Tongue (tissue), 1 donor: ENCODE measurements at regions not wholly inside any gene's neighbourhood (a gene's known extent, or its start where the extent isn't known, plus 50 kb on each side); places are given as distances from the start of the nearest gene placed in this dataset.
A peak's percentile ranks its signal among the peaks of the same experiment; 100 is the strongest.

Experiments
- DNase-seq: peaks from one replicate; pipeline ENCODE4 v3.0.0-alpha.2; 2015

GRCh38 chr7:52897288-52897687 lies 138.1 kb upstream of the POM121L12 start:
- no peak for DNase-seq

GRCh38 chr7:52877240-52877639 lies 158.2 kb upstream of the POM121L12 start:
- no peak for DNase-seq

DNA sequence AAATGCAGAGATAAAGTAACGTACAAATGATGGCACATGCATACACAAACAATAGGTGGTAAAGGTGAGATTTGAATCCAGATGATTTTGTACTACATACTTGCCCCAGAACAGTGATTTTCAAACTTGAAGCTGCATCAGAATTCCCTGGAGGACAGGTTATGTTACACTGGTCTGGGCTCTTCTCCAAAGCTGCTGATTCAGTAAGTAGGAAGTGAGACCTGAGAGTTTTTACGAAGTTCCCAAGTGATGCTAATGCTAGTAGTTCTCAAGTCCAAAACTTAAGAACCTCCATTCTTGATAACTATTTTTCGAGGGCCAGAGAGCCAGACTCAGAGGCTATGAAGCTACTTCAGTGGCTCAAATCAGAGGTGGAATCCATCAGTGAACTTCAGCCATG lies 159.0 kb upstream of the POM121L12 start:
- DNase-seq = no peak

- DNase-seq = no peak
These were observed 171.8 kb upstream of the POM121L12 start for GRCh38 chr7:52863652-52864051.

DNA sequence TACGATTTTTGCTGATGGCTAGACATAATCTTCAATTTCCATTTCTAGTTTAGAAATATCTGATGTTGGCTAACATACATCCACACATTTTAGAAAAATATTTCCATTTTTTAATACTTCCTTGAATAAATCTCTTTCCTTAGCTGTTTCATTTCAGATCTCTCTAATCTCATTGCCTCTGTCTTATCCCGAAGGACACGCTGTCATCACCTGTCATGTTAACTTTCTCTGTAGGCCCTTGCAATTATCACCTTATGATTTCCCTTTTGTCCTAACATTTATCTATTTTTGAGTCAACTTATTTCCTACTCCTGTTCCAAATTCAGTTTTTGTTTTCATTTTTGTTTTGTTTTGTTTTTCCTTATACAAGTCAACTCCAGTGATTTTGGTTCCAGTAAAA lies 173.1 kb upstream of the POM121L12 start:
- DNase-seq = no peak

- no peak for DNase-seq
These were observed 178.1 kb upstream of the POM121L12 start for GRCh38 chr7:52857367-52857766.

- no peak for DNase-seq
These were observed 180.8 kb upstream of the POM121L12 start for GRCh38 chr7:52854681-52855080.

- DNase-seq = no peak
These were observed 183.9 kb upstream of the POM121L12 start for GRCh38 chr7:52851547-52851946.

- DNase-seq = no peak
These were observed 192.0 kb upstream of the POM121L12 start for GRCh38 chr7:52843436-52843835.

- DNase-seq = peak; percentile 37
These were observed 193.1 kb upstream of the POM121L12 start for GRCh38 chr7:52842202-52842900.

- DNase-seq = peak; percentile 6
These were observed 196.4 kb upstream of the POM121L12 start for GRCh38 chr7:52838981-52839411.

DNA sequence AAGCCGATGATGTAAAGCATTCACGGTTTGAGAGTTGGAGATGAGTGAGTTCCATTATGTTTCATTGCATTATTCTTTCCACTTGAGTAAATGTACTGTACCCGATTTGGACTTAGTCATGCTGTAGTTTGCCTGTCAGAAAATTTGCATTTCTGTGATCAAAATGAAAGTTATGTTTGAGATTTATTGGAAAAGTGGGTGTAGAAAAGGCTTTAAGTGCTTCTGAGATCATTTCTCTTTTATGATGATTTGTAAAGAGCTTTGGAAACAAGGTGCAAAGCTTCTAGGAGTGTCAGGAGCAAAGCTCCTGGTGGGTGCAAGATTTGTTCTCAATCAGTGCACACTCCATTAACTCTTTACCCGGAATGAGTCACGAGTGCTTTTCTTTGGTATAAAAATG lies 204.1 kb upstream of the POM121L12 start:
- DNase-seq = peak; percentile 19

GRCh38 chr7:52830801-52831200 lies 204.6 kb upstream of the POM121L12 start:
- no peak for DNase-seq

GRCh38 chr7:52826515-52827265 lies 208.7 kb upstream of the POM121L12 start:
- no peak for DNase-seq

DNA sequence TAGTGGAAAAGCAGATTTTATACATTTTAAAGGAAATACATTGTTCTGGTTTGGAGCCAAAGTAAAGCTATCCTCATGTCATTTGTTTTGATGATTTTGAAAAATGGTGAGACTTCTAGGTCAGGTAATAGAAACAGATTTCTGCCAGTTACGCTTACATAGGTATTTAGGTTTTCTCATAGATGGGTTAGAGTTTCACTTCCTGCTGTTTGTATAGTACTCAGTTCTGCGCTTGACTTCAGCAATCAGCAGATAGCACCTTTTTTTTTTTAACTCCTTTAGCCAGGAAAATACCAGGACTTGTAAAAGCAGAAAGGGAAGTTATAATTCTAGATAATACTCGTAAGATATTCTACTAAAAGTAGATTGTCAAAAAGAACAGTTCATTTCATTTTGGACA lies 209.8 kb upstream of the POM121L12 start:
- DNase-seq = no peak

- no peak for DNase-seq
These were observed 223.9 kb upstream of the POM121L12 start for GRCh38 chr7:52811537-52811936.

GRCh38 chr7:52799817-52800216 lies 235.6 kb upstream of the POM121L12 start:
- DNase-seq = no peak

DNA sequence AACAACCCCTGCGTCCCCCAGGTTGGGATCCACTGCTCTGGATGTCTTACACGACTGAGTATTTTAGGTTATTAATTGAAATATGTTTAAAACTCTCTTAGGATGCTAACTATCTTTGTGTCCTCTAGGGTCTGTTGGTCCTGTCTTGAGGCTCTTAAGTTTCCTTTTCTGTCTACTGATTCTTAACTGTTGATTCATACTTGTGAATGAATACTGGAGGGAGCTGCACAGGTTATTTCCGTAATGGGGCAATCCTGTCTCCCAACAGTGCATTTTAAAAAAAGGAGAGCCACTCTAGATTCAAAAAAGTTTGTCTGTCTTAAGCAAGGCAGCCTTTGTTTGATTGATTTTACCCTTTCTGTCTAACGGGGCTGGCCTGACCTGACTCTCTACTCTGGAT lies 237.6 kb upstream of the POM121L12 start:
- no peak for DNase-seq

DNA sequence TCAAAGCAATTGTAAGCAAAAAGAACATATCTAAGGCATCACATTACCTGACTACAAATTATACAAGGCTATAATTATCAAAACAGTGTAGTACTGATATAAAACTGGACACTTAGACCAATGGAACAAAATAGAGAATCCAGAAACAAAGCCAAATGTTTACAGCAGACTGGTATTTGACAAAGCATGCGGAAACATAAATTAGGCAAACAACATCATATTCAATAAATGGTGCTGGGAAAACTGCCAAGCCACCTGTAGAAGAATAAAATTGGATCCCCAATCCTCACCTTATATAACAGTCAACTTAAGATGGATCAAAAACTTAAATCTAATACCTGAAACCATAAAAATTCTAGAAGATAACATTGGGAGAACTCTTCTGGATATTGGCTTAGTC lies 240.8 kb upstream of the POM121L12 start:
- no peak for DNase-seq

DNA sequence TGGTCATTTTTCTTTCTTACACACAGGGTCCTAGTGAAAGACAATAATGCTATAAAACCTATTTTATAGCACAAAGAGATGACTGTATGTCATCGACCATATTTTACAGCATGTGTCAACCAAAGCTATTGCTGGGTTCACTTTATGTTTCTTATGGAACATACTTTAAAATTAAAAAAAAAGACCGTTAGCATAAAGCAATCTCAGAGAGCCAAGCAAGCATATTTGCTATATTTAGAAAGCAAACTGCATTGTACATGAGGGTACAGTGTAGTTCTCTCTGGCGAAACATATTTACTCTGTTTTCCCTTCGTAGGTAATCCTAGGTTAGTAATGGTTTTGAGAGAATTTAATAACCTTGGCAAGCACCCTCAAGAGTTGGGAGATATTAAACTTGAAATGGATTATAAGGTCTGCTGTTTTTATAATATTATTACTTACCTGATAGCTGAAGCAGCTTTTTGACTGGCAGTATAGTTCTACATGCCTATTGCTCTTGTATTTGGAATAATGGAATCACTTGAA lies 244.2 kb upstream of the POM121L12 start:
- no peak for DNase-seq

- peak; percentile 11 for DNase-seq
These were observed 249.3 kb upstream of the POM121L12 start for GRCh38 chr7:52786174-52786573.

- DNase-seq = peak; percentile 2
These were observed 253.1 kb upstream of the POM121L12 start for GRCh38 chr7:52782348-52782747.

DNA sequence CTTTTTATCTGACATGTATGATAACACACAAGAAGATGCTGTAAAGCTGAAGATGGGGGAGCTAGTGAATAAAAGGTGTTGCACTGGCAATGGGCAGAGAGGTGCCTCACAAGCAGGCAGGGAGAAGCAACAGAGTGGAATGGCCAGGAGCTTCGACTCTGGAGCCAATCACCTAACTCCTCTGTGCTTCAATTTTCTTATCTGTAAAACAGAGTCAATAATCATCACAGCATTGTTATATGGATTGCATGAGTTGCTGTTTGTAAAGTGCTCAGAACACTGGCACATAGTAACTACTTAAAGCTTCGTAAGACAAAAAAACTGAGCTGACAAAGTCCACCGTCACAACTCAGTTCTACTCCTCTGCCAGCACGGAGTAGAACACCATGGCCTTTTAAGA lies 254.2 kb upstream of the POM121L12 start:
- DNase-seq = no peak

- DNase-seq = no peak
These were observed 256.4 kb upstream of the POM121L12 start for GRCh38 chr7:52779004-52779403.
